Breast epithelium (tissue), 4 donors: ENCODE measurements at regions not wholly inside any gene's neighbourhood (a gene's known extent, or its start where the extent isn't known, plus 50 kb on each side); places are given as distances from the start of the nearest gene placed in this dataset.

Experiments used
- DNase-seq, 2 donors: peaks; one replicate each; pipeline ENCODE4 v3.0.0-alpha.2; 2019; ENCODE audit warnings: low spot score in 2 of 2
- H3K27ac ChIP-seq, 2 donors: fragments of 200-600 bp; sonication (generic) in 1 of 2; one replicate each; pipeline ENCODE4 v1.5.1; 2016 to 2019; ENCODE audit warnings: mild to moderate bottlenecking in 1 of 2
- H3K27me3 ChIP-seq, 2 donors: fragments of 200-600 bp; sonication (generic) in 1 of 2; one replicate each; pipeline versions ENCODE4 v1.5.1 to v1.6.0; 2017 to 2019; ENCODE audit warnings: control low read depth in 1 of 2, mild to moderate bottlenecking in 1 of 2
- H3K36me3 ChIP-seq: fragments of 200-600 bp; one replicate; pipeline ENCODE4 v1.5.1; 2019
- H3K4me1 ChIP-seq, 2 donors: fragments of 200-600 bp; sonication (generic); one replicate each; pipeline ENCODE4 v1.5.1; 2016 to 2019; ENCODE audit warnings: control low read depth in 1 of 2
- H3K4me3 ChIP-seq, 3 donors: fragments of 200-600 bp; sonication (generic); 1 replicate in 2 of 3; 2 replicates in 1 of 3; pipeline ENCODE4 v1.5.1; 2016 to 2019; ENCODE audit warnings: mild to moderate bottlenecking in 3 of 3, moderate library complexity in 2 of 3
- H3K9me3 ChIP-seq, 2 donors: fragments of 200-600 bp; sonication (generic) in 1 of 2; one replicate each; pipeline ENCODE4 v1.5.1; 2016 to 2019; ENCODE audit warnings: control low read depth in 1 of 2
- POLR2A ChIP-seq: fragments of 450-650 bp; IDR thresholded peaks from one replicate; pipeline ENCODE4 v1.6.1; 2016; ENCODE audit warnings: antibody characterized with exemption, mild to moderate bottlenecking, moderate library complexity
- POLR2AphosphoS5 ChIP-seq, 3 donors: sonication (generic); formaldehyde crosslinking; IDR thresholded peaks; one replicate each; pipeline ENCODE4 v1.6.1; 2017; ENCODE audit warnings: antibody characterized with exemption in 3 of 3
- intact Hi-C: fragments of 100-400 bp; cut with DNase I; formaldehyde crosslinking; loops from one replicate; pipeline ENCODE4 v1.15.1; 2023; ENCODE audit warnings: low total_unique reads
- TF ChIP-seq, protein P1 (sequence below), 3 donors: fragments of 450-650 bp; IDR thresholded peaks; one replicate each; pipeline ENCODE4 v1.5.1; 2016 to 2017; ENCODE audit warnings: antibody characterized with exemption in 3 of 3, mild to moderate bottlenecking in 3 of 3, moderate library complexity in 3 of 3

- H3K27ac ChIP-seq, result no peak overlapping the region
Measured at GRCh38 chr3:111485086-111485485, 56.9 kb upstream of the CD96 start.

More at GRCh38 chr3:111485086-111485485, 56.9 kb upstream of the CD96 start:
- H3K4me1 ChIP-seq, result no peaks in the 10 kb centered on the region
- no peak for DNase-seq
- H3K27me3 ChIP-seq, result no peaks in the 10 kb centered on the region
- H3K9me3 ChIP-seq, result no peaks in the 10 kb centered on the region
- no peaks in the 10 kb centered on the region for H3K36me3 ChIP-seq
- TF ChIP-seq POLR2A, result no peak
- TF ChIP-seq POLR2AphosphoS5 (IDR thresholded peaks at IDR 0.05), result no peak
- TF ChIP-seq, protein P1, sequence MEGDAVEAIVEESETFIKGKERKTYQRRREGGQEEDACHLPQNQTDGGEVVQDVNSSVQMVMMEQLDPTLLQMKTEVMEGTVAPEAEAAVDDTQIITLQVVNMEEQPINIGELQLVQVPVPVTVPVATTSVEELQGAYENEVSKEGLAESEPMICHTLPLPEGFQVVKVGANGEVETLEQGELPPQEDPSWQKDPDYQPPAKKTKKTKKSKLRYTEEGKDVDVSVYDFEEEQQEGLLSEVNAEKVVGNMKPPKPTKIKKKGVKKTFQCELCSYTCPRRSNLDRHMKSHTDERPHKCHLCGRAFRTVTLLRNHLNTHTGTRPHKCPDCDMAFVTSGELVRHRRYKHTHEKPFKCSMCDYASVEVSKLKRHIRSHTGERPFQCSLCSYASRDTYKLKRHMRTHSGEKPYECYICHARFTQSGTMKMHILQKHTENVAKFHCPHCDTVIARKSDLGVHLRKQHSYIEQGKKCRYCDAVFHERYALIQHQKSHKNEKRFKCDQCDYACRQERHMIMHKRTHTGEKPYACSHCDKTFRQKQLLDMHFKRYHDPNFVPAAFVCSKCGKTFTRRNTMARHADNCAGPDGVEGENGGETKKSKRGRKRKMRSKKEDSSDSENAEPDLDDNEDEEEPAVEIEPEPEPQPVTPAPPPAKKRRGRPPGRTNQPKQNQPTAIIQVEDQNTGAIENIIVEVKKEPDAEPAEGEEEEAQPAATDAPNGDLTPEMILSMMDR (IDR thresholded peaks at IDR 0.05), result no peak
- intact Hi-C loops, result loop anchor here (5.0 kb wide), 1 partner anchor 98 kb away; no protein-coding TSS in a partner anchor
- no peak overlapping the region for H3K4me3 ChIP-seq
